Endodermal cell (in vitro differentiated cells): ENCODE measurements at regions not wholly inside any gene's neighbourhood (a gene's known extent, or its start where the extent isn't known, plus 50 kb on each side); places are given as distances from the start of the nearest gene placed in this dataset.

Source experiments
- DNase-seq: peaks from one replicate; pipeline ENCODE4 v3.0.0-alpha.2; 2017
- H3K27ac ChIP-seq: 2 replicates; pipeline ENCODE4 v1.5.1; 2013; ENCODE audit warnings: mild to moderate bottlenecking, low read depth, low read length, moderate library complexity
- H3K27me3 ChIP-seq: 2 replicates; pipeline ENCODE4 v1.6.1; 2013; ENCODE audit warnings: mild to moderate bottlenecking, low read length, moderate library complexity; ENCODE audit not compliant: insufficient read depth, control insufficient read depth, poor library complexity, severe bottlenecking
- H3K36me3 ChIP-seq: 2 replicates; pipeline ENCODE4 v1.7.0; 2013; ENCODE audit warnings: mild to moderate bottlenecking, low read length, moderate library complexity; ENCODE audit not compliant: control insufficient read depth, insufficient read depth
- H3K4me1 ChIP-seq: one replicate; pipeline ENCODE4 v1.7.0; 2013; ENCODE audit warnings: low read length; ENCODE audit not compliant: control insufficient read depth, insufficient read depth
- H3K4me3 ChIP-seq: 2 replicates; pipeline ENCODE4 v1.5.1; 2013; ENCODE audit warnings: mild to moderate bottlenecking, low read length, moderate library complexity
- H3K9ac ChIP-seq: 2 replicates; pipeline ENCODE4 v1.6.1; 2013; ENCODE audit warnings: mild to moderate bottlenecking, low read length, moderate library complexity; ENCODE audit not compliant: poor library complexity, severe bottlenecking; ENCODE audit errors: extremely low read depth
- H3K9me3 ChIP-seq: 2 replicates; pipeline ENCODE4 v1.6.1; 2013; ENCODE audit warnings: mild to moderate bottlenecking, low read length, moderate library complexity; ENCODE audit not compliant: control insufficient read depth
- H3K27ac Mint-ChIP-seq: 2 replicates; pipeline ENCODE4 v1.8.0; 2020; ENCODE audit warnings: mixed read lengths
- H3K27me3 Mint-ChIP-seq: 2 replicates; pipeline ENCODE4 v1.8.0; 2021; ENCODE audit warnings: mild to moderate bottlenecking, mixed read lengths; ENCODE audit not compliant: insufficient read depth
- H3K36me3 Mint-ChIP-seq: 2 replicates; pipeline ENCODE4 v1.8.0; 2020; ENCODE audit warnings: low read depth, mixed read lengths
- H3K4me1 Mint-ChIP-seq: 2 replicates; pipeline ENCODE4 v1.8.0; 2020; ENCODE audit warnings: mixed read lengths
- H3K4me3 Mint-ChIP-seq: 2 replicates; pipeline ENCODE4 v1.8.0; 2020; ENCODE audit warnings: mild to moderate bottlenecking, moderate library complexity, mixed read lengths
- H3K9me3 Mint-ChIP-seq: 2 replicates; pipeline ENCODE4 v1.8.0; 2020; ENCODE audit warnings: mild to moderate bottlenecking, mixed read lengths
- WGBS, 2 experiments: methylation state at CpG; one replicate each; pipeline versions ENCODE4 v1.1.5 to v1.1.7; 2013; ENCODE audit warnings: missing lambda C conversion rate in 2 of 2, mixed read lengths in 1 of 2; ENCODE audit not compliant: insufficient coverage in 1 of 2, insufficient read length in 1 of 2; 5-methylcytosine and 5-hydroxymethylcytosine counted together
- TF ChIP-seq, protein P1 (sequence below): fragments of 200-600 bp; sonication (generic); conservative IDR thresholded peaks from 2 replicates; pipeline ENCODE4 v1.5.0; 2021; ENCODE audit warnings: antibody characterized with exemption, mild to moderate bottlenecking

DNA sequence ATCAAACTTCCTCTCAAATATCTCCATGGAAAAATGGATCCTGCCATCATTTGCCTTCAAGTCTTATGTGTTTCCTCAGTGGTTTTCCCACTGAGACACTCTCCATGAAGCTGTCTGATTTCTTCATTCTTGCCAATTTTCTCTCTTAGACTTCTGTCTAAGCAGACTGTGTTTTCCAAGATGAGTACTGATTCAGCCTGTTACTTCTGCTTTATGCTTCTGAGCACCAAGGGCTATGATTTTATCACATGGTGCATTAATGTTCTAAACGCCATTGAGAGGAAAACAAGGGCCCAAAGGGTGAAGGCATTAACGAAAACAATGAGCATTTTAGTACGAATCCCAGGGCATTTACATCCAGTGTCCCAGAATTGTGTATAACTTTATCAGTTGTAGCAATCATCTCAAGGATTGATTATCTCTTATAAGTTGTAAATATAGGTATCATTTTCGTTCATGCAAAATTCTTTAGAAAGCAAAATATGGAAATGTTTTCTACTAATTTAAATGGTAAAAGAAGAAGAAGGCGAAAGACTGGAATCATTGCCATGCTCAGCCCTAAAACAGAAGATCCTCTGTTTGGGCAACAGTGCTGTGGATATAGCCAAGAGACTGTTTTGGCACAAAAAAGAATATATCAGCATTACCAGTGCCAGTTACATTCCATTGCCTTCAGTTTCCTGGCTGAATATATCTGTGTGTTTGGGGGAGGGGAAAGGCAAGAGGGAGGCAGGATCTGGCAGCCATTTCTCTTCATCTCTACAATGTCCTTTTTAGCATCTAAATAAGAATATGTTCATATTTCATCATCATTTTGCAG is 537.6 kb downstream of the ANXA1 start:
- no peaks in the 10 kb centered on the region for H3K27me3 Mint-ChIP-seq
- no peaks in the 10 kb centered on the region for H3K27me3 ChIP-seq
- TF ChIP-seq, protein P1, sequence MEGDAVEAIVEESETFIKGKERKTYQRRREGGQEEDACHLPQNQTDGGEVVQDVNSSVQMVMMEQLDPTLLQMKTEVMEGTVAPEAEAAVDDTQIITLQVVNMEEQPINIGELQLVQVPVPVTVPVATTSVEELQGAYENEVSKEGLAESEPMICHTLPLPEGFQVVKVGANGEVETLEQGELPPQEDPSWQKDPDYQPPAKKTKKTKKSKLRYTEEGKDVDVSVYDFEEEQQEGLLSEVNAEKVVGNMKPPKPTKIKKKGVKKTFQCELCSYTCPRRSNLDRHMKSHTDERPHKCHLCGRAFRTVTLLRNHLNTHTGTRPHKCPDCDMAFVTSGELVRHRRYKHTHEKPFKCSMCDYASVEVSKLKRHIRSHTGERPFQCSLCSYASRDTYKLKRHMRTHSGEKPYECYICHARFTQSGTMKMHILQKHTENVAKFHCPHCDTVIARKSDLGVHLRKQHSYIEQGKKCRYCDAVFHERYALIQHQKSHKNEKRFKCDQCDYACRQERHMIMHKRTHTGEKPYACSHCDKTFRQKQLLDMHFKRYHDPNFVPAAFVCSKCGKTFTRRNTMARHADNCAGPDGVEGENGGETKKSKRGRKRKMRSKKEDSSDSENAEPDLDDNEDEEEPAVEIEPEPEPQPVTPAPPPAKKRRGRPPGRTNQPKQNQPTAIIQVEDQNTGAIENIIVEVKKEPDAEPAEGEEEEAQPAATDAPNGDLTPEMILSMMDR = no peak
- H3K9me3 ChIP-seq = no peaks in the 10 kb centered on the region
- no peak for DNase-seq
- H3K9me3 Mint-ChIP-seq = no peaks in the 10 kb centered on the region
- H3K36me3 Mint-ChIP-seq = no peaks in the 10 kb centered on the region
- no peak overlapping the region for H3K9ac ChIP-seq
- H3K4me3 Mint-ChIP-seq = no peak overlapping the region
- no peak overlapping the region for H3K4me3 ChIP-seq
- no peak overlapping the region for H3K27ac ChIP-seq
- 92 to 94% methylated on average over 4 to 5 of the region's 5 CpGs for WGBS, 2 experiments
- no peaks in the 10 kb centered on the region for H3K4me1 Mint-ChIP-seq
- H3K27ac Mint-ChIP-seq = no peak overlapping the region
- no peaks in the 10 kb centered on the region for H3K36me3 ChIP-seq
- H3K4me1 ChIP-seq = no peaks in the 10 kb centered on the region

DNA sequence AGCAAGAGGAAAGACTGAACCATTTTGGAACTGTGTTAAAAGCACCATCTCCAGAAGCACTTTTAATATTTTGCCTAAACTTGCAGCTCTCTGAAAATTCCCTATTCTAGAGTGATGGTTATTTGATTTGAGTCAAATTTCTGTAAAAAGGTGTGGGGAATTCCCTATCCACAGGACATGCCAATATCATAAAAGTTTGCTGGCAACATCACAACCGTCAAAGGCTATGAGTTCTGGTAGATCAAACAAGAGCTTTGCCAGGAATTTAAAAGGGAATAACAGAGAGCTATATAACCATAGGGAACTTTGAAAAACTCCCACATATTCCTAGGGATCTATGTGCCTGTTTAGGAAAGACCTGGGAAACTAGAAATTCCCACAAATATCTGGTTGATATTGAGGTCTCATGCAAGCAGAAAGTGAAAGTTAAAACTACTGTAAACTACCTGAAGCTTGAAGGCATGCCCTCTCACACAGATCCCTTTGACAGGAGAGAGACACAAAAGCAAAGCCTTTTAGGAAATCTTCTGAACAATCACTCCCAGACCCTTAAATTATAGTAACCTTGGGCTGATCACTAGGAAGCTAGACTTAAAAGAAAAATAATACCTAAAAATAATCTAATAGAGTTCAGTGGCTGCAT is 549.9 kb downstream of the ANXA1 start:
- H3K4me3 Mint-ChIP-seq = no peak overlapping the region
- H3K9ac ChIP-seq = no peak overlapping the region
- no peaks in the 10 kb centered on the region for H3K36me3 ChIP-seq
- WGBS, 2 experiments = 88% methylated on average over 1 of the region's 1 CpG; no CpG with 5 or more reads in 1 of the 2 experiments
- no peaks in the 10 kb centered on the region for H3K27me3 ChIP-seq
- H3K4me3 ChIP-seq = no peak overlapping the region
- DNase-seq = no peak
- no peaks in the 10 kb centered on the region for H3K4me1 Mint-ChIP-seq
- H3K27ac Mint-ChIP-seq = no peak overlapping the region
- H3K36me3 Mint-ChIP-seq = no peaks in the 10 kb centered on the region
- no peak overlapping the region for H3K27ac ChIP-seq
- TF ChIP-seq, protein P1 = no peak
- no peaks in the 10 kb centered on the region for H3K27me3 Mint-ChIP-seq
- H3K9me3 Mint-ChIP-seq = no peaks in the 10 kb centered on the region
- H3K4me1 ChIP-seq = no peaks in the 10 kb centered on the region
- no peaks in the 10 kb centered on the region for H3K9me3 ChIP-seq

DNA sequence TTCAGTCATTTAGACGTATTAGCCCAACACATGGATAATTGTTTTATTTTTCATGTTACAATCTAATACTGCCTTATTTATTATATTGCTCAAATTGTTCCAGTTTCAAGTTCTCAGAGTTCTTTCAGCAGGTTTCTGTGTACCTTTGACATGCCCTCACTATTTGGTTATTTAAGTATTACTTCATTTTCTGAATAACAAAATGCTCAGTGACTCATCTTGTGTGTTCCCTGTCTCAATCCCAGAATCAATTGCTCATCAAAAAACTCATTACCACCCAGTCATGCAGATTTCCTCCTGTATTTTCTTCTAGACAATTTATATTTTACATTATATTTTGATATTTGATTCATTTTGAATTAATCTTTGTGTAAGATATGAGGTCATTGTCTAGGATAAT is 562.6 kb downstream of the ANXA1 start:
- no peaks in the 10 kb centered on the region for H3K9me3 Mint-ChIP-seq
- H3K27me3 Mint-ChIP-seq = no peaks in the 10 kb centered on the region
- no peaks in the 10 kb centered on the region for H3K36me3 ChIP-seq
- no peak overlapping the region for H3K9ac ChIP-seq
- no peaks in the 10 kb centered on the region for H3K27me3 ChIP-seq
- H3K27ac Mint-ChIP-seq = no peak overlapping the region
- WGBS, 2 experiments = no CpG with 5 or more reads among the region's 1 CpG
- no peaks in the 10 kb centered on the region for H3K36me3 Mint-ChIP-seq
- no peak overlapping the region for H3K27ac ChIP-seq
- H3K4me1 Mint-ChIP-seq = no peaks in the 10 kb centered on the region
- DNase-seq = no peak
- H3K4me1 ChIP-seq = no peaks in the 10 kb centered on the region
- H3K9me3 ChIP-seq = no peaks in the 10 kb centered on the region
- no peak overlapping the region for H3K4me3 ChIP-seq
- H3K4me3 Mint-ChIP-seq = no peak overlapping the region
- TF ChIP-seq, protein P1 = no peak
